SH-SY5Y (cell line): ENCODE measurements at regions not wholly inside any gene's neighbourhood (a gene's known extent, or its start where the extent isn't known, plus 50 kb on each side); places are given as distances from the start of the nearest gene placed in this dataset.

ENCODE experiments used
- GATA2 ChIP-seq: IDR thresholded peaks from 2 replicates; pipeline ENCODE4 v1.6.1; 2011; ENCODE audit warnings: mild to moderate bottlenecking, low read depth, low read length
- GATA3 ChIP-seq: IDR thresholded peaks from 2 replicates; pipeline ENCODE4 v1.6.1; 2011; ENCODE audit warnings: low read depth, mild to moderate bottlenecking, low read length, moderate library complexity

GRCh38 chr20:48139262-48140041 is 354.2 kb upstream of the SULF2 start:
- TF ChIP-seq GATA3 (no peak), GATA2 (no peak)

- TF ChIP-seq GATA3: no peak
- no peak for TF ChIP-seq GATA2
These were observed 347.6 kb upstream of the SULF2 start for GRCh38 chr20:48132834-48133233.

GRCh38 chr20:48131581-48131980 is 346.3 kb upstream of the SULF2 start:
- TF ChIP-seq GATA2: no peak
- no peak for TF ChIP-seq GATA3

- TF ChIP-seq GATA2 (no peak), GATA3 (no peak)
These were observed 344.2 kb upstream of the SULF2 start for GRCh38 chr20:48129345-48129942.

GRCh38 chr20:48128436-48128835 is 343.2 kb upstream of the SULF2 start:
- TF ChIP-seq GATA2 (no peak), GATA3 (no peak)

GRCh38 chr20:48126227-48126740 is 341.0 kb upstream of the SULF2 start:
- no peak for TF ChIP-seq GATA2
- TF ChIP-seq GATA3: no peak

- no peak for TF ChIP-seq GATA3
- no peak for TF ChIP-seq GATA2
These were observed 339.7 kb upstream of the SULF2 start for GRCh38 chr20:48124960-48125359.

- TF ChIP-seq GATA2: no peak
- TF ChIP-seq GATA3: no peak
These were observed 339.0 kb upstream of the SULF2 start for GRCh38 chr20:48124181-48124782.

GRCh38 chr20:48120120-48120519 is 334.8 kb upstream of the SULF2 start:
- TF ChIP-seq GATA2 (no peak), GATA3 (no peak)

GRCh38 chr20:48115502-48115901 is 330.2 kb upstream of the SULF2 start:
- TF ChIP-seq GATA3 (no peak), GATA2 (no peak)

- no peak for TF ChIP-seq GATA2
- no peak for TF ChIP-seq GATA3
These were observed 322.3 kb upstream of the SULF2 start for GRCh38 chr20:48107560-48107959.

- no peak for TF ChIP-seq GATA3
- TF ChIP-seq GATA2: no peak
These were observed 321.1 kb upstream of the SULF2 start for GRCh38 chr20:48106428-48106827.

- no peak for TF ChIP-seq GATA3
- TF ChIP-seq GATA2: no peak
These were observed 320.2 kb upstream of the SULF2 start for GRCh38 chr20:48105526-48105925.

GRCh38 chr20:48102931-48103660 is 317.8 kb upstream of the SULF2 start:
- TF ChIP-seq GATA2 (no peak), GATA3 (no peak)
